HCT116 (cell line): ENCODE measurements at regions not wholly inside any gene's neighbourhood (a gene's known extent, or its start where the extent isn't known, plus 50 kb on each side); places are given as distances from the start of the nearest gene placed in this dataset.

Source experiments
- ATAC-seq: fragments of 200-7000 bp; cut with Tn5 transposase; 2 replicates; pipeline ENCODE4 v1.9.1; 2020; ENCODE audit warnings: mild to moderate bottlenecking, moderate library complexity
- BruUV-seq: library from RNA; stranded (reverse); fragments of 400-500 nt; replicated peaks from 2 replicates; lab custom pipeline; 2021; lab: Mats Ljungman, UMichigan
- CTCF ChIA-PET: fragments of 300-600 bp; sonication (Branson Sonifier 250); formaldehyde crosslinking; loops from one replicate; lab custom pipeline; 2021; ENCODE audit warnings: antibody characterized with exemption; lab: Charles Lee
- POLR2A ChIA-PET: fragments of 300-600, 350-600 bp; sonication (Branson Sonifier 250); formaldehyde crosslinking; loops from one replicate; lab custom pipeline; 2021; ENCODE audit warnings: antibody characterized with exemption; lab: Charles Lee
- RAD21 ChIA-PET, 2 experiments: fragments of 300-600 bp; sonication (Branson Sonifier 250); formaldehyde crosslinking; loops; one replicate each; lab custom pipeline; 2023; ENCODE audit warnings: low total read pairs in 2 of 2; ENCODE audit not compliant: uncharacterized antibody in 2 of 2, unreplicated experiment in 2 of 2, low non-redundant PET in 1 of 2; lab: Charles Lee
- DNase-seq: peaks from one replicate; pipeline ENCODE4 v3.0.0-alpha.2; 2010; ENCODE audit warnings: low read depth, low spot score
- H2AFZ ChIP-seq: fragments of 200-600 bp; shearing (Covaris generic), sonication (generic); 2 replicates; pipeline ENCODE4 v1.6.1; 2017; ENCODE audit warnings: low read depth, mixed run types, mixed read lengths, antibody characterized with exemption, low read length; ENCODE audit not compliant: poor library complexity, severe bottlenecking
- H3K27ac ChIP-seq: 2 replicates; pipeline ENCODE4 v1.5.1; 2012; ENCODE audit warnings: low read depth, low read length
- H3K27me3 ChIP-seq: fragments of 200-600 bp; sonication (generic); 2 replicates; pipeline ENCODE4 v1.6.1; 2016; ENCODE audit warnings: mixed run types, low read length, mixed read lengths; ENCODE audit not compliant: insufficient read depth
- H3K36me3 ChIP-seq, 2 experiments: fragments of 200-500 bp in 1 of 2; fragments of 200-600 bp in 1 of 2; sonication (Bioruptor generic) in 1 of 2; sonication (generic) in 1 of 2; 2 replicates each; pipeline versions ENCODE4 v1.5.1 to v1.6.1; 2014 to 2016; ENCODE audit warnings: low read length in 2 of 2, inconsistent platforms in 1 of 2, mixed read lengths in 1 of 2, mixed run types in 1 of 2; ENCODE audit not compliant: insufficient read depth in 2 of 2, control insufficient read depth in 1 of 2
- H3K4me1 ChIP-seq, 2 experiments: fragments of 200-600 bp in 1 of 2; sonication (generic) in 1 of 2; 2 replicates each; pipeline versions ENCODE4 v1.5.1 to v1.6.1; 2012 to 2017; ENCODE audit warnings: low read length in 2 of 2, inconsistent platforms in 1 of 2, mild to moderate bottlenecking in 1 of 2, mixed read lengths in 1 of 2, mixed run types in 1 of 2, moderate library complexity in 1 of 2; ENCODE audit not compliant: insufficient read depth in 2 of 2, control insufficient read depth in 1 of 2
- H3K4me2 ChIP-seq: fragments of 200-600 bp; sonication (generic); 2 replicates; pipeline ENCODE4 v1.6.1; 2017; ENCODE audit warnings: mixed run types, low read length, mixed read lengths
- H3K4me3 ChIP-seq, 2 experiments: fragments of 200-600 bp in 1 of 2; sonication (generic) in 1 of 2; replicated peaks in 1 of 2; 2 replicates each; pipeline ENCODE4 v1.5.1; 2011 to 2016; ENCODE audit warnings: low read length in 2 of 2, control low read depth in 1 of 2, low read depth in 1 of 2, mild to moderate bottlenecking in 1 of 2, mixed read lengths in 1 of 2, mixed run types in 1 of 2
- H3K79me2 ChIP-seq: fragments of 200-600 bp; sonication (generic); 2 replicates; pipeline ENCODE4 v1.6.1; 2017; ENCODE audit warnings: mild to moderate bottlenecking, mixed run types, low read length, moderate library complexity, mixed read lengths; ENCODE audit not compliant: insufficient read depth
- H3K9ac ChIP-seq: fragments of 200-600 bp; sonication (generic); 2 replicates; pipeline ENCODE4 v1.6.1; 2016; ENCODE audit warnings: low read length, mixed read lengths
- H3K9me2 ChIP-seq: fragments of 200-600 bp; sonication (generic), shearing (Covaris generic); 2 replicates; pipeline ENCODE4 v1.6.1; 2017; ENCODE audit warnings: mixed run types, mild to moderate bottlenecking, moderate library complexity; ENCODE audit not compliant: insufficient read depth
- H3K9me3 ChIP-seq, 2 experiments: fragments of 200-500 bp in 1 of 2; fragments of 200-600 bp in 1 of 2; sonication (Bioruptor generic) in 1 of 2; sonication (generic) in 1 of 2; 2 replicates each; pipeline ENCODE4 v1.6.1; 2014 to 2017; ENCODE audit warnings: low read length in 2 of 2, mixed read lengths in 2 of 2, inconsistent platforms in 1 of 2, low read depth in 1 of 2, mild to moderate bottlenecking in 1 of 2, mixed run types in 1 of 2, moderate library complexity in 1 of 2; ENCODE audit not compliant: control insufficient read depth in 1 of 2, insufficient read depth in 1 of 2
- H4K20me1 ChIP-seq: fragments of 200-600 bp; sonication (generic), shearing (Covaris generic); 2 replicates; pipeline ENCODE4 v1.6.1; 2017; ENCODE audit warnings: mixed run types, mild to moderate bottlenecking, moderate library complexity; ENCODE audit not compliant: insufficient read depth
- ATF3 ChIP-seq: IDR thresholded peaks from 2 replicates; pipeline ENCODE4 v1.6.1; 2012
- CBX3 ChIP-seq: IDR thresholded peaks from 2 replicates; pipeline ENCODE4 v1.6.1; 2012; ENCODE audit warnings: low read depth
- CTCF ChIP-seq, 3 experiments: fragments of 200-600 bp in 1 of 3; sonication (generic) in 1 of 3; IDR thresholded peaks in 2 of 3; conservative IDR thresholded peaks in 1 of 3; 2 replicates each; pipeline ENCODE4 v1.5.1; 2012 to 2017; ENCODE audit warnings: low read depth in 2 of 3, low read length in 2 of 3, antibody characterized with exemption in 1 of 3, borderline replicate concordance in 1 of 3, control low read depth in 1 of 3, mild to moderate bottlenecking in 1 of 3, mixed read lengths in 1 of 3, mixed run types in 1 of 3, moderate library complexity in 1 of 3; ENCODE audit not compliant: insufficient read depth in 1 of 3
- ELF1 ChIP-seq: IDR thresholded peaks from 2 replicates; pipeline ENCODE4 v1.6.1; 2012; ENCODE audit warnings: low read depth, borderline replicate concordance
- EZH2 ChIP-seq: fragments of 200-600 bp; sonication (generic); IDR thresholded peaks from 2 replicates; pipeline ENCODE4 v1.6.1; 2017; ENCODE audit warnings: antibody characterized with exemption, mixed run types
- EZH2phosphoT487 ChIP-seq: fragments of 200-600 bp; IDR thresholded peaks from 2 replicates; pipeline ENCODE4 v1.6.1; 2018; ENCODE audit warnings: antibody characterized with exemption, borderline replicate concordance
- FOSL1 ChIP-seq: IDR thresholded peaks from 2 replicates; pipeline ENCODE4 v1.6.1; 2012; ENCODE audit warnings: low read depth
- POLR2A ChIP-seq: IDR thresholded peaks from 2 replicates; pipeline ENCODE4 v1.7.0; 2011; ENCODE audit warnings: borderline replicate concordance; ENCODE audit not compliant: insufficient read depth, insufficient read length; ENCODE audit errors: extremely low read depth
- SP1 ChIP-seq: IDR thresholded peaks from 2 replicates; pipeline ENCODE4 v1.6.1; 2012; ENCODE audit warnings: low read depth
- SRF ChIP-seq: IDR thresholded peaks from 2 replicates; pipeline ENCODE4 v1.6.1; 2012; ENCODE audit warnings: low read depth
- TCF7L2 ChIP-seq: IDR thresholded peaks from 2 replicates; pipeline ENCODE4 v1.7.0; 2011; ENCODE audit warnings: borderline replicate concordance, inconsistent platforms; ENCODE audit not compliant: insufficient read depth, insufficient read length; ENCODE audit errors: extremely low read depth
- YY1 ChIP-seq: IDR thresholded peaks from 2 replicates; pipeline ENCODE4 v1.6.1; 2011; ENCODE audit warnings: low read length, low read depth, moderate library complexity, mild to moderate bottlenecking; ENCODE audit not compliant: insufficient replicate concordance; ENCODE audit errors: extremely low read depth
- ZFX ChIP-seq: fragments of 450-650 bp; IDR thresholded peaks from 2 replicates; pipeline ENCODE4 v1.6.1; 2017
- ZNF274 ChIP-seq: fragments of 200-500 bp; sonication (Bioruptor generic); IDR thresholded peaks from 2 replicates; pipeline ENCODE4 v1.6.1; 2014; ENCODE audit warnings: mild to moderate bottlenecking, low read depth, low read length, inconsistent platforms
- intact Hi-C: fragments of 100-400 bp; cut with micrococcal nuclease; formaldehyde crosslinking; loops from 2 replicates; pipeline ENCODE4 v1.10.0; 2022
- TF ChIP-seq, protein P1 (sequence below): IDR thresholded peaks from 2 replicates; pipeline ENCODE4 v1.6.1; 2011; ENCODE audit warnings: mild to moderate bottlenecking, low read length, moderate library complexity; ENCODE audit not compliant: insufficient replicate concordance; ENCODE audit errors: extremely low read depth

DNA sequence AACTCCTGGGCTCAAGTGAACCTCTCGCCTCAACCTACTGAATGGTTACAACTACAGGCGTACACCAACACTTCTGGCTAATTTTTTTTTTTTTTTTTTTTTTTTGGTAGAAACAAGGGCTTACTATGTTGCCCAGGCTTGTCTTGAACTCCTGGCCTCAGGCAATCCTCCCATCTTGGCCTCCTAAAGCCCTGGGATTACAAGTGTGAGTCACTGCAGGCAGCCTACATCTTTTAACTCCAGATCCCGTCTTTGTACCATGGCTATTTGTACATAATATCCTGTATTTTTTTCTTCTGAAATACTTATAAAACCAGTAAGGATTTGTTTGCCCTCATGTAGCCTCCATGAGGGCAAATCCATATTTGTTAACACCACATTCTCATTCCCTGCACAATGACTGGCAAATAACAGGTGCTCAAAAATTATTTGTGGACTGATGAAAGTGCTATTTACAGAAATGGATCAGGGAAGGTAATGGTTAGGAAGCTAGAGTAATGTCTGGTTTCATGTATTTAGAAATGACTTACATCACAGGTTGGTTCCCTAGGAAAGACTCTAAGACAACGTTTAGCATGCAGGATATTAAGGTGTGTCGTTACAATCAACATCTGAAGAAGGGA, 51.9 kb upstream of the POU5F2 start:
- Histone ChIP-seq H3K79me2 (no peaks in the 10 kb centered on the region), H3K9me3 (no peaks in the 10 kb centered on the region), H4K20me1 (no peaks in the 10 kb centered on the region), H3K4me1 (peaks cover 20 to 22% of the 10 kb centered on the region in 2 experiments), H3K4me3 (no peak overlapping the region), H3K4me2 (no peak overlapping the region), H3K9ac (no peak overlapping the region), H3K27ac (no peak overlapping the region), H3K36me3 (no peaks in the 10 kb centered on the region), H3K9me2 (no peaks in the 10 kb centered on the region), H3K27me3 (no peaks in the 10 kb centered on the region), H2AFZ (no peak overlapping the region)
- ChIA-PET POLR2A (no interaction called here), RAD21 (no interaction called here), CTCF (no interaction called here)
- no peak for DNase-seq
- intact Hi-C loops, result no loop called here
- no peak for TF ChIP-seq CTCF (IDR thresholded peaks at IDR 0.05 in 2 of 3, conservative IDR thresholded peaks at IDR 0.05 in 1 of 3; ENCODE audit: borderline replicate concordance in 1 of 3, insufficient read depth in 1 of 3, low read depth in 2 of 3, low read length in 2 of 3)
- TF ChIP-seq POLR2A, result no peak
- TF ChIP-seq YY1, result no peak
- TF ChIP-seq, protein P1, sequence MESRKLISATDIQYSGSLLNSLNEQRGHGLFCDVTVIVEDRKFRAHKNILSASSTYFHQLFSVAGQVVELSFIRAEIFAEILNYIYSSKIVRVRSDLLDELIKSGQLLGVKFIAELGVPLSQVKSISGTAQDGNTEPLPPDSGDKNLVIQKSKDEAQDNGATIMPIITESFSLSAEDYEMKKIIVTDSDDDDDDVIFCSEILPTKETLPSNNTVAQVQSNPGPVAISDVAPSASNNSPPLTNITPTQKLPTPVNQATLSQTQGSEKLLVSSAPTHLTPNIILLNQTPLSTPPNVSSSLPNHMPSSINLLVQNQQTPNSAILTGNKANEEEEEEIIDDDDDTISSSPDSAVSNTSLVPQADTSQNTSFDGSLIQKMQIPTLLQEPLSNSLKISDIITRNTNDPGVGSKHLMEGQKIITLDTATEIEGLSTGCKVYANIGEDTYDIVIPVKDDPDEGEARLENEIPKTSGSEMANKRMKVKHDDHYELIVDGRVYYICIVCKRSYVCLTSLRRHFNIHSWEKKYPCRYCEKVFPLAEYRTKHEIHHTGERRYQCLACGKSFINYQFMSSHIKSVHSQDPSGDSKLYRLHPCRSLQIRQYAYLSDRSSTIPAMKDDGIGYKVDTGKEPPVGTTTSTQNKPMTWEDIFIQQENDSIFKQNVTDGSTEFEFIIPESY, result no peak
- TF ChIP-seq TCF7L2, result no peak
- TF ChIP-seq FOSL1, result no peak
- TF ChIP-seq ATF3, result no peak
- no peak for TF ChIP-seq ZNF274
- TF ChIP-seq EZH2, result no peak
- no peak for TF ChIP-seq CBX3
- TF ChIP-seq ELF1, result no peak
- TF ChIP-seq SP1, result no peak
- TF ChIP-seq SRF, result no peak
- TF ChIP-seq EZH2phosphoT487, result no peak
- TF ChIP-seq ZFX, result no peak
- no peak for ATAC-seq
- no TSS peak for BruUV-seq
